T-helper 1 cell treated with Interleukin-12 subunit alpha and Interleukin-12 subunit beta and Interleukin-4 antibody, amounts not matched to agents 30 μg/mL and 1 μg/mL, for 36 hours (primary cell): ENCODE measurements at regions not wholly inside any gene's neighbourhood (a gene's known extent, or its start where the extent isn't known, plus 50 kb on each side); places are given as distances from the start of the nearest gene placed in this dataset.

Experiments
- H3K27ac Mint-ChIP-seq: one replicate; pipeline ENCODE4 v1.8.0; 2021; ENCODE audit warnings: mild to moderate bottlenecking, mixed read lengths
- H3K27me3 Mint-ChIP-seq: one replicate; pipeline ENCODE4 v1.8.0; 2021; ENCODE audit warnings: low read depth, mixed read lengths
- H3K36me3 Mint-ChIP-seq: one replicate; pipeline ENCODE4 v1.8.0; 2021; ENCODE audit warnings: low read depth, mixed read lengths
- H3K4me1 Mint-ChIP-seq: one replicate; pipeline ENCODE4 v1.8.0; 2021; ENCODE audit warnings: low read depth, mixed read lengths
- H3K4me3 Mint-ChIP-seq: one replicate; pipeline ENCODE4 v1.8.0; 2021; ENCODE audit warnings: mild to moderate bottlenecking, moderate library complexity, mixed read lengths
- H3K9me3 Mint-ChIP-seq: one replicate; pipeline ENCODE4 v1.8.0; 2021; ENCODE audit warnings: mixed read lengths

DNA sequence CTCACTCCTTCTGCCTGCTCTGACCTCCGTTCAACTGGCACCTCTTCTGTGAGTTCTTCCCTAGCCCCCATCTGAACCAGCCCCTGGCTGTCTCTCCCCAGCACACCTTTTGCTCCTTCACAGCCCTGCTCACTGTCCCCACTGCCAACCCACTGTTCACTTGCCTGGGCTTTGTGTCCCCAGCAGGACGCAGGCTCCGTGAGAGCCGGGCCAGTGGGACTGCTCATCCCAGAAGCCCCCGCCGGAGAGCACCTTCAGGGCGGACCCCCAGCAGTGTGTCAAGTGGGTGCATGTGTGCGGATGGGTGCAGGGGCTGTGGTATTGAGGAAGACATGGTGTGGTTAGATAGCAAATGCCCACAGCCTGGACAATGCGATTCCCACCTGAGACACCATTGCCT lies 148.4 kb upstream of the RNF32 start:
- H3K4me1 Mint-ChIP-seq: no peaks in the 10 kb centered on the region
- H3K27ac Mint-ChIP-seq: no peak overlapping the region
- no peaks in the 10 kb centered on the region for H3K36me3 Mint-ChIP-seq
- H3K4me3 Mint-ChIP-seq: no peak overlapping the region
- peaks cover 5% of the 10 kb centered on the region for H3K27me3 Mint-ChIP-seq
- H3K9me3 Mint-ChIP-seq: no peaks in the 10 kb centered on the region

DNA sequence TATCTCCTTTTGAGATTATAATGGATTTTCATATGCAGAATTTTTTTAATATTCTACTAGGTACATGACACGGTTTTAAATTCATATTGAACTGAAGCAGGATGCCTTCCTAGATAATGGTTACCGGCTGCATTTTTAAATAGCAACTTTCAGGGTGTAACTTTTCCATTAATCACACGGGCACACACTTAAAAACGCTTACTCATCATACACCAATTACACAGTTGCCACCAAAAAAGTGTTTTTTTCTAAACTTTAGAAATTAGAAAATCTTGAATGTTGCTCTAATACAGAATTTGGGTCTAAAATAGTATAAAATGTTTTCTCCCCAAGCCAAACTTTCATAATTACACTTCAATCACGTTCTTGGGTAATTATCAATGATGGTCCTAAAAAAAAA lies 149.1 kb upstream of the RNF32 start:
- H3K9me3 Mint-ChIP-seq: no peaks in the 10 kb centered on the region
- no peak overlapping the region for H3K4me3 Mint-ChIP-seq
- no peaks in the 10 kb centered on the region for H3K36me3 Mint-ChIP-seq
- H3K4me1 Mint-ChIP-seq: no peaks in the 10 kb centered on the region
- peaks cover 5% of the 10 kb centered on the region for H3K27me3 Mint-ChIP-seq
- no peak overlapping the region for H3K27ac Mint-ChIP-seq

DNA sequence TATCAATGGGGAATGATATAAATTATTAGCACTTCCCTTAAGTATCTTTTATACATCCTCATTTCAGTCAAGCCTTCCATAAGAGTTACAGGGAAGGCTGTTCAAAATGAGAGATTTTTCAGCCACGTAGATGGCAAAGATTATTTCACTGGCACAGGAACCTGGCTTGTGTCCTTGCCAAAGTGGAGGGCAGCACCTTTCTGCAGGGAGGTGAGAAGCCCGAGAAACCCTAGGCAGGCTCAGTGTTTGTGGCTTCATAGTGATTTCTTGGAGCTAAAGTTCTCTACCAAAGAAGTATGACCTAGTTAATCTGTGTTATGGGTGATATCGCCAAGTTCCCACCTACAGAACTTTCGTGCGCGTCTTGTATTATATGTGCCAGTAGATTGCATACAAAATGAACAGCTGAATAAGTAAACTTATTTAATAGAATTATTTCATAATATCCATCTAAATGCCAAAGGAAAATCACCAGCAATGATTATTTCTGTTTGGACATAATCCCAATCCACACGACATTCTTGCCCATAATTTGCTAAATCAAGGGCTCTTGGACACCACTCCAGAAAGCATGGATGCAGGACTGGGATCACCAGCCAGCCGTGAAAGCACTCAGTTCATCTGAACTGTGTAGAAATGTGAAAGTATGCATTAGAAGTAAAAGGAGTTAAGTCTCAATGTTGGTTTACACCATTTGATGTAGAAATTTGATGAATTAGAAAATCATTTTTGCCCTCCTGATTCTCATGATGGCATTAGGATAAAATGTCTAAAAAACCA lies 150.4 kb upstream of the RNF32 start:
- Mint-ChIP-seq H3K4me1 (no peaks in the 10 kb centered on the region), H3K9me3 (no peaks in the 10 kb centered on the region), H3K27me3 (peaks cover 5% of the 10 kb centered on the region), H3K27ac (no peak overlapping the region), H3K4me3 (no peak overlapping the region), H3K36me3 (no peaks in the 10 kb centered on the region)

DNA sequence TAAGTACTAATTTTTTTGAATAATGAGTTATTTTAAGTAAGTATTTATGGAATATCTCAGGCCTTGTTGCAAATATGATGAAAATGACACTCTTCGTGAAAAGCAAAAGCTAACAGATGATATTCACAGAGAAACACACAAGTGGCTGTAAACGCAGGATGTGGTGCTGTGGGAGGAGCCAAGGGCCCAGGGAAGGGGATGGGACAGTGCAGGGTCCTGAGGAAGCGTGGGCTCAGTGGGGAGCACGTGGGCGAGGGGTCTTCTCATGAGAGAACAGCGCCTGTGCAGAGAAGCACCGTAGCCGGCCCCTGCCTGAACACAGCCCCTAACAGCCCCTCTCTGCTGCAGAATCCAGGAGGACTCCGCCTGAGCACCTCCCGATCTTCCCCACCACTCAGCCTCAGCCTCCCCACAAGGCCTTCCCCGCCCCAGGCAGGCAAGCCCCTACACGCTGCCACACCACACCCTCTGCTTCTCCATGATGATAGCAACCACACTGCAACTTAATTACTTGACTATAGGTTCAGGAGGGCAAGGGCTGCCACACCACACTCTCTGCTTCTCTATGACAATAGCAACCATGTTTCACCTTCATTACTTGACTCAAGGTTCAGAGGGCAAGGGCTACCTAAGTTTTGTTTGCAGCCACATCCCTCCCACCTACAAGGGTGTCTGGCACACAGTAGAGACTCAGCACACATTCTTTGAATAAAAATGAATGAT lies 152.6 kb upstream of the RNF32 start:
- Mint-ChIP-seq H3K27me3 (peaks cover 5% of the 10 kb centered on the region), H3K36me3 (no peaks in the 10 kb centered on the region), H3K9me3 (no peaks in the 10 kb centered on the region), H3K4me1 (no peaks in the 10 kb centered on the region), H3K27ac (no peak overlapping the region), H3K4me3 (no peak overlapping the region)

DNA sequence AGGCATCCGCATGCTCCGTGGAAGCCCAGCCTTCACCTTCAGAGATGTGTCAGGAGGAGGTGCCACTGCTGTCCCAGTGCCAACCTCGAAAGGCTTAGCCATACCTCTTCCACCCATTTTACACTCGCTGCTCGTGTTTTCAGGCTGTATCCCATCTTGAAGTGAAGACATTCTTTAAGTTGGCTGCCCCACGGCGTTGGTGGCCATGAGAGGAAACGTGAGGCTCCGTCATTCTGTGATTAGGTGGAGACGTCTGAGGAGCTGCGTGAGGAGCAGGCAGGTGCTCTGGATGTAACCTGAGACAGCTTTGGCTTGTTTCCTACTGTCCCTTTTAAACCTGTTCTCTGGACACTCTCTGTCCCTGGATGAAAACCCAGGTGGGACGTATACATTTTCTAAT lies 159.9 kb upstream of the RNF32 start:
- Mint-ChIP-seq H3K27me3 (peaks cover 9% of the 10 kb centered on the region), H3K36me3 (no peaks in the 10 kb centered on the region), H3K4me1 (no peaks in the 10 kb centered on the region), H3K27ac (no peak overlapping the region), H3K4me3 (no peak overlapping the region), H3K9me3 (no peaks in the 10 kb centered on the region)

DNA sequence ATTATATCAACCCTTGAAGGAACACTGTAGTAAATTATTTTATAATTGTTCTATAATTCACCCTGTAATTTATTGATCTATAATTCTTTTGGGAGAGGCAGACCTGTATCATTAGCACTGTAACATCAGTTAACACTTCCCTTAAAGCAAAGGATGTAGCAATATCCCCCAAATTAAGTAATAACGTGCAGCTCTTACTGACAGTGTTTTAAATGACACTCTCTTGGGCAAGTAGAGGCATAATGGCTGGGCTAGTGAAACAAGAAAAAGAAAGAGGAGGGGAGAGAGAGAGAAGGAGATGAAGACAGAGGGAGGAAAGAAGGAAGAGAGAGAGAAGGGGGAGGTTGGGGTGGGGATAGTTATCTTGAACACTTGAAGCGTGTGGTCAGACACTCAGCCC lies 161.0 kb upstream of the RNF32 start:
- Mint-ChIP-seq H3K27me3 (peaks cover 11% of the 10 kb centered on the region), H3K4me1 (no peaks in the 10 kb centered on the region), H3K36me3 (no peaks in the 10 kb centered on the region), H3K4me3 (no peak overlapping the region), H3K9me3 (no peaks in the 10 kb centered on the region), H3K27ac (no peak overlapping the region)

DNA sequence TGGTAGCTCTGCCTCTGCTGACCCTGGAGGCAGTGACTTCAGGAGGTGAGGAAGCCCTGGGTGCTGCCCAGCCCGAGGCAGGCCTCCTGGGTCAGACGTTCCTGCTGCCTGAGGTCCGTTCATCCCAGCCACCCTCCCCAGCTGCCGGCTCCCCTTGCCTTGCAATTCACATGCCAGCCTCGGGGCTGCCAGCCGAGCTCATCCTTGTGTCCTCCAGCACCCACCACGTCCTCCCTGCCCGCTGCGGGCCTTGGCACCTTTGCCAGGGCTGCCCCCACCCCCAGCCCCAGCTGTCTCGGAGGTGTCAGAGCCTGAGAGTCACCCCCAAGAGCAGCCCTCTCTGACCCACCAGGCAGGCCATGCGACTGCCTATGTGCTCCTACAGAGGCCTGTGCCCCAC lies 162.1 kb upstream of the RNF32 start:
- Mint-ChIP-seq H3K9me3 (no peaks in the 10 kb centered on the region), H3K27me3 (peaks cover 15% of the 10 kb centered on the region), H3K27ac (no peak overlapping the region), H3K36me3 (no peaks in the 10 kb centered on the region), H3K4me3 (no peak overlapping the region), H3K4me1 (no peaks in the 10 kb centered on the region)

DNA sequence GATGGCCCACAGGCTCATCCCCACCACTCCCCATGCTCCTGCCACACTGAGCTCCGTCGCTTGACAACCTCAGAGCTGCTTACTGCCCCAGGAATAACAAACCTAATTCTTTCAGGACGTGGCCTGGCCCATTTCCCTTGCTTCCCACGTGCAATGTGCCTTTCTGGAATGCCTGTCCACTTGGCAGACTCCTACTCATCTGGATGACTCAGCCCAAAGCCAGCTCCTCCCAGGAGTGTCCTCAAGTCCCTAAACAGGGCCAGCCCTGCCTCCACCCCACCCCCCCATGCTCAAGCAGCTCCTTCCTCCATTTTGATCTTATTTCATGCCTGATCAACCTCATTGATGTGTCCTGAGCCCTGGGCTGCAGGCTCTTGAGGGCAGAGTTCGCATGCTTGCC lies 164.9 kb upstream of the RNF32 start:
- no peaks in the 10 kb centered on the region for H3K9me3 Mint-ChIP-seq
- no peaks in the 10 kb centered on the region for H3K4me1 Mint-ChIP-seq
- H3K36me3 Mint-ChIP-seq: no peaks in the 10 kb centered on the region
- H3K27ac Mint-ChIP-seq: no peak overlapping the region
- H3K27me3 Mint-ChIP-seq: peaks cover 15% of the 10 kb centered on the region
- H3K4me3 Mint-ChIP-seq: no peak overlapping the region

DNA sequence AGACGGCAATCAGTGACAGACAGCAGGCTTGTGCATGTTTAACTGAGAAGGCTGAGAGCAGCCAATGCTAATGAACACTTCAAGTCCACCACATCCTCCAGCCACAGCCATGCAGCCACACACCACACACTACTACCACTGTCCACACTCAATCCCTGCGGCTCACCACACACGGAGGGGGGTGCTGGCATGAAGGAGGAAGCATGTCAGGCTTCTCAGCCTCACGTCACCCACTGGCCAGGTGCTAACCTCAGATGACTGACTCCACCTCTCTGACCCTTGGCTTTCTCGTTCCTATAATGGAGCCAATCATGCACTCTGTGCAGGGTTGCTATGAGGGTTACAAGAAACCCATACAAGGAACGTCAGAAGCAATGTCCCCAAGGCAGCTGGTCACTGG lies 165.4 kb upstream of the RNF32 start:
- Mint-ChIP-seq H3K9me3 (no peaks in the 10 kb centered on the region), H3K4me1 (no peaks in the 10 kb centered on the region), H3K27me3 (peaks cover 15% of the 10 kb centered on the region), H3K36me3 (no peaks in the 10 kb centered on the region), H3K27ac (no peak overlapping the region), H3K4me3 (no peak overlapping the region)

DNA sequence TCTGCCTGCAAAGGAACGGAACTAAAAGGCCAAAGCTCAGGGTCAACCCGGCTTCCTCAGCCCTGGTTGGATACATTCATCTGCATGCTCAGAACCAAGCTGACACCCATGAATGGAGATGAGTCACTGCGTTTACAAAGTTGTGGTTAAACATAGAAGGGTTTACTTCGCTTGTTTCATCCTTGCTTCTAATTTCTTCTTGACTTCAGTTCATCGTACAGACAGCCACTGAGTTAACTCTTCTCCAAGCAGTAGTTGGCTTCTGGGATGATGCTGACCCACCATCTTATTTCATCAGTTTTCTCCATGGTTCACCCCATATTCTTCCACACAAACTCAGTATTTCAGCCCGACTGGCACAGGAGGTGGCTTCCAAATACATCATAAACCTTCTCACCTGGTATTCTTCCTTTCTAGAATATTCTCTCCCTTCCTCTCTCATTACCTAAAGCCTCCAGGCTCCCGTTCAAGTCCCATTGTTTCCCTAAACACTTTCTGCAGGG lies 166.3 kb upstream of the RNF32 start:
- Mint-ChIP-seq H3K4me3 (no peak overlapping the region), H3K36me3 (no peaks in the 10 kb centered on the region), H3K9me3 (no peaks in the 10 kb centered on the region), H3K27me3 (peaks cover 10% of the 10 kb centered on the region), H3K27ac (no peak overlapping the region), H3K4me1 (no peaks in the 10 kb centered on the region)

DNA sequence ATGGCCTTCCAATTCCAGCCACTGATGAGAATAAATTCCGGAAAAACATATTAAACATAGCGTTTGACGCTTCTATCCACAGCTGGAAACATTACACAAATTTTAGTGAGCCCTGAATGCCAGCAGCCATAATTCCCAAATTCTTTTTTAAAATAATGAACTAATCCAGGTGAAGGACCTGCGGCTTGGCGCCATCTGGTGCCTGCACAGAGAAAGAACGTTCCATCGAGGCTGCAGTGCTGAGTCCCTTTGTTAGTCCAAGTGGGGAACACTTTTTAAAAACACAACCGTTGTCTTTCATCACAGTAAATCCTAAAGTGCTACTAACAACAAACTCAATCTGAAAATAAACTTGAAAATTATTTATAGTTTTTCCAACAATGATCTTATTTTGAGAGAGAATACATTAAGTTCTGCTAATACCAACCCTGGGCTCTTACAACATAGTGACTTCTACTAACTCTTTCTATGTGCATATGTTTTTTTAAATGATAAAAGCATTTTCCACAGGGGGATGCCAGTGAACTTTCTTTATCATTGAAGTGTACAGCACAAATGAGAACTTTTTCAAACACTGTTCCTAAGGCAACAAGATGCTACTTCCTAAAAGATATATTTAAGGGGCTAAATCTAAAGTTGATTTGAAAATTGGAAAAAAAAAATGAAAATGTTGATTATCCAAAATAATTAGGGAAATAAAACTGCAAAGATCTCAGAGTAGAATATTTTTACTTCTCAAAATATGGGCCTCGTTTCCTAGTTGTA lies 166.9 kb upstream of the RNF32 start:
- H3K9me3 Mint-ChIP-seq: no peaks in the 10 kb centered on the region
- H3K27ac Mint-ChIP-seq: no peak overlapping the region
- no peak overlapping the region for H3K4me3 Mint-ChIP-seq
- no peaks in the 10 kb centered on the region for H3K4me1 Mint-ChIP-seq
- H3K27me3 Mint-ChIP-seq: peaks cover 16% of the 10 kb centered on the region
- H3K36me3 Mint-ChIP-seq: no peaks in the 10 kb centered on the region

DNA sequence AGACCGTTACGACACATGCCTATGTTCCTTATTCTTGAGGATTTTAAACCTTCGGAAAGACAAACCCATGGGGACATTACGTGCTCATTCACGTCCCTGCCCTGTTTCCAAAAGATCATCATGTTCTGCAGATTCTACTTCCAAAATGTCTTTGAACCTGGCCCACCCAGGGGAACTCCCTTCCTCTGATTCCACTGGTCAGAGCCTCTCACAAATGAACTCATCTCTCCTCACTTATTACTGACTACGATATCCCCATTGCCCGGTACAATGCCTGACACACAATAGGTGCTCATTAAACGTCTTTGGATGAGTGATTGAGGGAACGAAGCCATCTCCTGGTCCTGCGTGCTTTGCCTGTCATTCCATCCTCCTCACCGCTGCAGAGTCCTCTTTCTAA lies 168.3 kb upstream of the RNF32 start:
- Mint-ChIP-seq H3K4me1 (no peaks in the 10 kb centered on the region), H3K36me3 (no peaks in the 10 kb centered on the region), H3K4me3 (no peak overlapping the region)

DNA sequence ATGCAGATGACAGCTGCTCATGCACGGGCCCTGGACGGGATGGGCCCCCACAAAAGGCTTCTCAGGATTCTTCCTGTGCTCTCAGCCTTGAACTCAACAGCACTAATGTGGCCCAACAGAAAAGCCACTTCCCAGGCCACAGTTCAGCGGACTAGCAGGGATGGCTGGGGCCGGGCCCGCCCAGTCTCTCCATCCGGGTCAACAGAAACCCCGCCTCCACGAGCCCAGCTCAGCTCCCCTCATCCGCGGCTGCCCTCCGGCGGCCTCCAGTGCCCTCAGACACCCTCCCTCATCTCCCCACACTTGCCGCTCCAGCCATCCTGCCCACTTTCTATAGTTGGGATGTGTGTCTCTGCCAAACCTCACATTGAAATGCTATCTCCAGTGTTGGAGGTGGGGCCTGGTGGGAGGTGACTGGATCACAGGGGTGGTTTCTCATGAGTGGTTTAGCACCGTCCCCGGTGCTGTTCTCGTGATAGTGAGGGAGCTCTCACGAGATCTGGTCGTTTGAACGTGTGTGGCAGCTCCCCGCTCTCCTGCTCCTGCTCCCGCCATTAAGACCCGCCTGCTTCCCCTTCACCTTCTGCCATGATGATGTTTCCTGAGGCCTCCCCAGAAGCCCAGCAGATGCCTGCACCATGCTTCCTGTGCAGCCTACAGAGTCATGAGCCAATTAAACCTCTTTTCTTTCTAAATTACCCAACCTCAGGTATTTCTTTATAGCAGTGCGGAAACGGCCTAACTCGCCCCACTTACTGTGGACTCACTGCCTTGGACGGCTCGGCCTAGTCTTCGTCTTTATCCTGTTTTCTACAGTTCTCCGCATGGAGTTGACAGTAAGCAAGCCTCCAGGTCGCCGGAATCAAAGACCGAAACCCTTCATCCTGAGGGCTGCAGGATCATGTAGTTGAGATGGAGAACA lies 169.9 kb upstream of the RNF32 start:
- H3K36me3 Mint-ChIP-seq: no peaks in the 10 kb centered on the region
- H3K9me3 Mint-ChIP-seq: no peaks in the 10 kb centered on the region
- peaks cover 18% of the 10 kb centered on the region for H3K27me3 Mint-ChIP-seq
- no peaks in the 10 kb centered on the region for H3K4me1 Mint-ChIP-seq
- H3K4me3 Mint-ChIP-seq: no peak overlapping the region
- H3K27ac Mint-ChIP-seq: no peak overlapping the region

More for the DNA sequence above, 168.3 kb upstream of the RNF32 start:
- Mint-ChIP-seq H3K9me3 (no peaks in the 10 kb centered on the region), H3K27me3 (peaks cover 21% of the 10 kb centered on the region), H3K27ac (no peak overlapping the region)
